CD14-positive monocyte (primary cell): ENCODE measurements at regions not wholly inside any gene's neighbourhood (a gene's known extent, or its start where the extent isn't known, plus 50 kb on each side); places are given as distances from the start of the nearest gene placed in this dataset.

Experiments
- DNase-seq, 3 donors: peaks; one replicate each; pipeline ENCODE4 v3.0.0-alpha.2; 2011 to 2022
- H2AFZ ChIP-seq: 2 replicates; pipeline ENCODE4 v1.6.0; 2012; ENCODE audit warnings: mild to moderate bottlenecking, low read depth, low read length, inconsistent platforms; ENCODE audit not compliant: insufficient read depth, poor library complexity, severe bottlenecking
- H3K27ac ChIP-seq, 2 donors: 1 replicate in 1 of 2; 2 replicates in 1 of 2; pipeline ENCODE4 v1.5.1; 2012 to 2013; ENCODE audit warnings: low read length in 2 of 2, control low read depth in 1 of 2, inconsistent platforms in 1 of 2, low read depth in 1 of 2, mild to moderate bottlenecking in 1 of 2
- H3K27me3 ChIP-seq, 2 donors: one replicate each; pipeline versions ENCODE4 v1.6.0 to v1.6.1; 2011 to 2013; ENCODE audit warnings: low read length in 2 of 2; ENCODE audit not compliant: control insufficient read depth in 2 of 2, insufficient read depth in 2 of 2
- H3K36me3 ChIP-seq, 2 donors: replicated peaks in 1 of 2; 1 replicate in 1 of 2; 2 replicates in 1 of 2; pipeline versions ENCODE4 v1.5.1 to v1.6.1; 2012 to 2013; ENCODE audit warnings: low read length in 2 of 2, control low read depth in 1 of 2, inconsistent platforms in 1 of 2, mild to moderate bottlenecking in 1 of 2; ENCODE audit not compliant: insufficient read depth in 2 of 2, control insufficient read depth in 1 of 2
- H3K4me1 ChIP-seq, 2 donors: 1 replicate in 1 of 2; 2 replicates in 1 of 2; pipeline versions ENCODE4 v1.5.1 to v1.6.1; 2012 to 2013; ENCODE audit warnings: low read length in 2 of 2, control low read depth in 1 of 2, inconsistent platforms in 1 of 2, mild to moderate bottlenecking in 1 of 2, moderate library complexity in 1 of 2; ENCODE audit not compliant: insufficient read depth in 2 of 2, control insufficient read depth in 1 of 2
- H3K4me2 ChIP-seq: replicated peaks from 2 replicates; pipeline ENCODE3; 2012; ENCODE audit warnings: low read length, moderate library complexity, mild to moderate bottlenecking; ENCODE audit not compliant: poor library complexity, severe bottlenecking; ENCODE audit errors: extremely low read depth
- H3K4me3 ChIP-seq, 3 experiments: fragments of 200-600 bp in 1 of 3; sonication (generic) in 1 of 3; replicated peaks in 1 of 3; 1 replicate in 2 of 3; 2 replicates in 1 of 3; pipeline ENCODE4 v1.5.1; 2011 to 2013; ENCODE audit warnings: low read length in 3 of 3, mild to moderate bottlenecking in 3 of 3, control low read depth in 2 of 3, low read depth in 2 of 3, inconsistent platforms in 1 of 3, moderate library complexity in 1 of 3
- H3K79me2 ChIP-seq: 2 replicates; pipeline ENCODE4 v1.6.0; 2012; ENCODE audit warnings: mild to moderate bottlenecking, control low read depth, inconsistent platforms, low read length, moderate library complexity; ENCODE audit not compliant: insufficient read depth
- H3K9ac ChIP-seq: 2 replicates; pipeline ENCODE4 v1.6.0; 2017; ENCODE audit warnings: low read length, mild to moderate bottlenecking; ENCODE audit not compliant: insufficient read depth, poor library complexity, severe bottlenecking
- H3K9me3 ChIP-seq, 2 donors: replicated peaks in 1 of 2; 1 replicate in 1 of 2; 2 replicates in 1 of 2; pipeline versions ENCODE4 v1.5.1 to v1.6.1; 2012 to 2013; ENCODE audit warnings: low read length in 2 of 2, control low read depth in 1 of 2; ENCODE audit not compliant: control insufficient read depth in 1 of 2, insufficient read depth in 1 of 2
- H4K20me1 ChIP-seq: 2 replicates; pipeline ENCODE4 v1.6.0; 2012; ENCODE audit warnings: mild to moderate bottlenecking, low read length, control low read depth, moderate library complexity; ENCODE audit not compliant: insufficient read depth
- H3K27ac Mint-ChIP-seq, 7 donors: one replicate each; pipeline ENCODE4 v1.8.0; 2020; ENCODE audit warnings: mild to moderate bottlenecking in 7 of 7, mixed read lengths in 7 of 7, moderate library complexity in 6 of 7, inconsistent platforms in 2 of 7
- H3K27me3 Mint-ChIP-seq, 3 donors: one replicate each; pipeline ENCODE4 v1.8.0; 2021 to 2022; ENCODE audit warnings: low read depth in 3 of 3, mild to moderate bottlenecking in 3 of 3, mixed read lengths in 3 of 3, moderate library complexity in 3 of 3, inconsistent platforms in 1 of 3
- H3K36me3 Mint-ChIP-seq, 2 donors: one replicate each; pipeline ENCODE4 v1.8.0; 2020; ENCODE audit warnings: mixed read lengths in 2 of 2, inconsistent platforms in 1 of 2, mild to moderate bottlenecking in 1 of 2
- H3K4me1 Mint-ChIP-seq: one replicate; pipeline ENCODE4 v1.8.0; 2020; ENCODE audit warnings: mild to moderate bottlenecking, mixed read lengths
- H3K4me3 Mint-ChIP-seq, 2 donors: one replicate each; pipeline ENCODE4 v1.8.0; 2020; ENCODE audit warnings: mild to moderate bottlenecking in 2 of 2, mixed read lengths in 2 of 2, moderate library complexity in 1 of 2
- H3K9me3 Mint-ChIP-seq, 7 donors: one replicate each; pipeline ENCODE4 v1.8.0; 2020 to 2022; ENCODE audit warnings: mixed read lengths in 7 of 7, mild to moderate bottlenecking in 6 of 7, moderate library complexity in 6 of 7, inconsistent platforms in 2 of 7
- WGBS: methylation state at CpG from one replicate; pipeline ENCODE4 v1.1.5; 2013; ENCODE audit warnings: missing lambda C conversion rate; ENCODE audit not compliant: insufficient coverage; 5-methylcytosine and 5-hydroxymethylcytosine counted together
- intact Hi-C, 2 donors: fragments of 100-400 bp; cut with micrococcal nuclease; formaldehyde crosslinking; loops; one replicate each; pipeline versions ENCODE4 v1.15.0 to v1.15.1; 2023
- TF ChIP-seq, protein P1 (sequence below): fragments of 200-600 bp; IDR thresholded peaks from one replicate; pipeline ENCODE4 v1.8.0; 2022; ENCODE audit warnings: antibody characterized with exemption, mild to moderate bottlenecking

GRCh38 chr1:114269539-114269938, 115.9 kb upstream of the SYT6 start:
- H3K4me3 ChIP-seq = no peak overlapping the region
- H3K27ac ChIP-seq = no peak overlapping the region
- Mint-ChIP-seq H3K27me3 (peaks cover 7 to 12% (median 10%) of the 10 kb centered on the region in 3 donors), H3K4me1 (no peaks in the 10 kb centered on the region), H3K9me3 (peaks cover 0 to 6% (median 2%) of the 10 kb centered on the region in 7 donors), H3K36me3 (no peaks in the 10 kb centered on the region), H3K4me3 (no peak overlapping the region), H3K27ac (no peak overlapping the region)
- H3K27me3 ChIP-seq = peaks cover 0 to under 1% of the 10 kb centered on the region in 2 donors
- no peaks in the 10 kb centered on the region for H3K9me3 ChIP-seq
- H3K9ac ChIP-seq = no peak overlapping the region
- H3K4me2 ChIP-seq = no peak overlapping the region
- no peak for DNase-seq
- no peaks in the 10 kb centered on the region for H4K20me1 ChIP-seq
- H3K36me3 ChIP-seq = no peaks in the 10 kb centered on the region
- intact Hi-C loops = loop anchor here in 1 of 2 donors (10.0 kb wide), 1 partner anchor 115 kb away; the partner anchor contains the start of gene SYT6
- TF ChIP-seq, protein P1, sequence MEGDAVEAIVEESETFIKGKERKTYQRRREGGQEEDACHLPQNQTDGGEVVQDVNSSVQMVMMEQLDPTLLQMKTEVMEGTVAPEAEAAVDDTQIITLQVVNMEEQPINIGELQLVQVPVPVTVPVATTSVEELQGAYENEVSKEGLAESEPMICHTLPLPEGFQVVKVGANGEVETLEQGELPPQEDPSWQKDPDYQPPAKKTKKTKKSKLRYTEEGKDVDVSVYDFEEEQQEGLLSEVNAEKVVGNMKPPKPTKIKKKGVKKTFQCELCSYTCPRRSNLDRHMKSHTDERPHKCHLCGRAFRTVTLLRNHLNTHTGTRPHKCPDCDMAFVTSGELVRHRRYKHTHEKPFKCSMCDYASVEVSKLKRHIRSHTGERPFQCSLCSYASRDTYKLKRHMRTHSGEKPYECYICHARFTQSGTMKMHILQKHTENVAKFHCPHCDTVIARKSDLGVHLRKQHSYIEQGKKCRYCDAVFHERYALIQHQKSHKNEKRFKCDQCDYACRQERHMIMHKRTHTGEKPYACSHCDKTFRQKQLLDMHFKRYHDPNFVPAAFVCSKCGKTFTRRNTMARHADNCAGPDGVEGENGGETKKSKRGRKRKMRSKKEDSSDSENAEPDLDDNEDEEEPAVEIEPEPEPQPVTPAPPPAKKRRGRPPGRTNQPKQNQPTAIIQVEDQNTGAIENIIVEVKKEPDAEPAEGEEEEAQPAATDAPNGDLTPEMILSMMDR = no peak
- no CpG with 5 or more reads among the region's 2 CpGs for WGBS
- H3K79me2 ChIP-seq = no peaks in the 10 kb centered on the region
- H2AFZ ChIP-seq = no peak overlapping the region
- H3K4me1 ChIP-seq = no peaks in the 10 kb centered on the region

GRCh38 chr1:114263343-114263742, 109.7 kb upstream of the SYT6 start:
- Histone ChIP-seq H3K9ac (no peak overlapping the region), H3K4me1 (no peaks in the 10 kb centered on the region), H3K27ac (no peak overlapping the region), H3K9me3 (no peaks in the 10 kb centered on the region), H4K20me1 (no peaks in the 10 kb centered on the region), H3K27me3 (peaks cover 14 to 19% of the 10 kb centered on the region in 2 donors), H3K4me2 (no peak overlapping the region), H3K36me3 (no peaks in the 10 kb centered on the region), H3K79me2 (no peaks in the 10 kb centered on the region), H2AFZ (no peak overlapping the region), H3K4me3 (no peak overlapping the region)
- intact Hi-C loops = loop anchor here in 1 of 2 donors (10.0 kb wide), 1 partner anchor 109 kb away; the partner anchor contains the start of gene SYT6
- DNase-seq = no peak
- Mint-ChIP-seq H3K36me3 (no peaks in the 10 kb centered on the region), H3K27me3 (peaks cover 10 to 22% (median 13%) of the 10 kb centered on the region in 3 donors), H3K27ac (no peak overlapping the region), H3K4me1 (no peaks in the 10 kb centered on the region), H3K9me3 (peaks cover 0 to 6% (median 2%) of the 10 kb centered on the region in 7 donors), H3K4me3 (no peak overlapping the region)
- no CpG with 5 or more reads among the region's 3 CpGs for WGBS
- TF ChIP-seq, protein P1 = no peak
